PFSK-1 (cell line): ENCODE measurements at regions not wholly inside any gene's neighbourhood (a gene's known extent, or its start where the extent isn't known, plus 50 kb on each side); places are given as distances from the start of the nearest gene placed in this dataset.

Experiments
- FOXP2 ChIP-seq: optimal IDR thresholded peaks from 2 replicates; pipeline ENCODE3; 2011; ENCODE audit warnings: borderline replicate concordance, control low read depth, inconsistent platforms; ENCODE audit not compliant: insufficient read depth; ENCODE audit errors: extremely low read length, extremely low read depth
- POLR2AphosphoS5 ChIP-seq: IDR thresholded peaks from 2 replicates; pipeline ENCODE4 v1.6.1; 2012; ENCODE audit warnings: low read depth, mild to moderate bottlenecking, control low read depth, low read length, moderate library complexity
- SIN3A ChIP-seq: IDR thresholded peaks from 2 replicates; pipeline ENCODE4 v1.6.1; 2012; ENCODE audit warnings: mild to moderate bottlenecking, low read length, moderate library complexity, borderline replicate concordance; ENCODE audit not compliant: insufficient read depth
- TAF1 ChIP-seq: IDR thresholded peaks from 2 replicates; pipeline ENCODE4 v1.6.1; 2012; ENCODE audit warnings: low read length, control low read depth, borderline replicate concordance; ENCODE audit not compliant: insufficient read depth
- TF ChIP-seq, protein P1 (sequence below), 2 experiments: IDR thresholded peaks; 2 replicates each; pipeline versions ENCODE4 v1.6.1 to v1.8.0; 2011 to 2012; ENCODE audit warnings: low read depth in 2 of 2, low read length in 2 of 2, control low read depth in 1 of 2, inconsistent platforms in 1 of 2, mild to moderate bottlenecking in 1 of 2, moderate library complexity in 1 of 2; ENCODE audit not compliant: insufficient read depth in 1 of 2

DNA sequence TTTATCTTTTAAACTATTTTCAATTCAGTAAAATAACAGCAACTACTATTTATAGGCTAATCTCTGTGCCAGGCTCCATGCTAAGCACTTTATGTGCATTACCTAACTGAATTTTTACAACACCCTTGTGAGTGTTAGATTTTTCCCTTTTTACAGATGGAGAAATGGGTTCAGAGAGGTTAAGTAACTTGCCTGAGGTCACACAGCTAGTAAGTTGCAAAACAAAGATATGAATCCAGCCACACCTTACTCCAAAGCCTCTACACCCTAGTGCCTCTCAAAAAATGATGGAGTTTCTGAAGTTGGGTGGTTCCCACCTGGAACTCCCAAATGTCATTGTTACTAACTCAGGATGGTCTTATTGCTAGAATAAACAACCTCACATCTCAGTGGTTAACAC, 60.8 kb downstream of the RHOB start:
- TF ChIP-seq SIN3A, result no peak
- no peak for TF ChIP-seq TAF1
- TF ChIP-seq FOXP2, result no peak
- no peak for TF ChIP-seq POLR2AphosphoS5
- TF ChIP-seq, protein P1, sequence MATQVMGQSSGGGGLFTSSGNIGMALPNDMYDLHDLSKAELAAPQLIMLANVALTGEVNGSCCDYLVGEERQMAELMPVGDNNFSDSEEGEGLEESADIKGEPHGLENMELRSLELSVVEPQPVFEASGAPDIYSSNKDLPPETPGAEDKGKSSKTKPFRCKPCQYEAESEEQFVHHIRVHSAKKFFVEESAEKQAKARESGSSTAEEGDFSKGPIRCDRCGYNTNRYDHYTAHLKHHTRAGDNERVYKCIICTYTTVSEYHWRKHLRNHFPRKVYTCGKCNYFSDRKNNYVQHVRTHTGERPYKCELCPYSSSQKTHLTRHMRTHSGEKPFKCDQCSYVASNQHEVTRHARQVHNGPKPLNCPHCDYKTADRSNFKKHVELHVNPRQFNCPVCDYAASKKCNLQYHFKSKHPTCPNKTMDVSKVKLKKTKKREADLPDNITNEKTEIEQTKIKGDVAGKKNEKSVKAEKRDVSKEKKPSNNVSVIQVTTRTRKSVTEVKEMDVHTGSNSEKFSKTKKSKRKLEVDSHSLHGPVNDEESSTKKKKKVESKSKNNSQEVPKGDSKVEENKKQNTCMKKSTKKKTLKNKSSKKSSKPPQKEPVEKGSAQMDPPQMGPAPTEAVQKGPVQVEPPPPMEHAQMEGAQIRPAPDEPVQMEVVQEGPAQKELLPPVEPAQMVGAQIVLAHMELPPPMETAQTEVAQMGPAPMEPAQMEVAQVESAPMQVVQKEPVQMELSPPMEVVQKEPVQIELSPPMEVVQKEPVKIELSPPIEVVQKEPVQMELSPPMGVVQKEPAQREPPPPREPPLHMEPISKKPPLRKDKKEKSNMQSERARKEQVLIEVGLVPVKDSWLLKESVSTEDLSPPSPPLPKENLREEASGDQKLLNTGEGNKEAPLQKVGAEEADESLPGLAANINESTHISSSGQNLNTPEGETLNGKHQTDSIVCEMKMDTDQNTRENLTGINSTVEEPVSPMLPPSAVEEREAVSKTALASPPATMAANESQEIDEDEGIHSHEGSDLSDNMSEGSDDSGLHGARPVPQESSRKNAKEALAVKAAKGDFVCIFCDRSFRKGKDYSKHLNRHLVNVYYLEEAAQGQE (IDR thresholded peaks at IDR 0.05; ENCODE audit: insufficient read depth in 1 of 2, low read depth in 2 of 2, low read length in 2 of 2), result no peak

DNA sequence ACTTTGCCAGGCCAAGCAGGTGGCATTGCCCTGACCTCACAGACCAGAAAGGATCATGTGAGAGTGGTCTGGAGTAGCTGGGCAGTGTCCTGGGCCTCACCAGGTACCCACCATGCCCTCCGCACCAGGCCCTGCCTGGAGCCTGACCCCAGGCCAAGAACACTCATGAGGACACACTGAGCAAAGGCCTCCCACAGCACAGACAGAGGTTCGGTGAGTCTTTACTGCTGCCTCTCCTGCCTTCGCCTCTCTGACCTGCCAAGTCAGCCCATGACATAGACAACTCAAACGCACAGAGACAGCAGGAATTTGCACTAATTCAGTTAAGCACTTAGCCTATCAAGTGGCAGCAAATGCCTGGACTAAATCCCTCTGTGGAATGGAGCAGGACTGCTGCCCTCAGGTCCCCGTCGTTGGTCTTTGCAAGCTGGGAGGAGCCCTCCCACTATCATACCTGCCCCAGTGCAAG, 62.5 kb downstream of the RHOB start:
- TF ChIP-seq POLR2AphosphoS5 (no peak), FOXP2 (no peak), TAF1 (no peak), SIN3A (no peak)
- TF ChIP-seq, protein P1 (IDR thresholded peaks at IDR 0.05; ENCODE audit: insufficient read depth in 1 of 2, low read depth in 2 of 2, low read length in 2 of 2), result no peak

DNA sequence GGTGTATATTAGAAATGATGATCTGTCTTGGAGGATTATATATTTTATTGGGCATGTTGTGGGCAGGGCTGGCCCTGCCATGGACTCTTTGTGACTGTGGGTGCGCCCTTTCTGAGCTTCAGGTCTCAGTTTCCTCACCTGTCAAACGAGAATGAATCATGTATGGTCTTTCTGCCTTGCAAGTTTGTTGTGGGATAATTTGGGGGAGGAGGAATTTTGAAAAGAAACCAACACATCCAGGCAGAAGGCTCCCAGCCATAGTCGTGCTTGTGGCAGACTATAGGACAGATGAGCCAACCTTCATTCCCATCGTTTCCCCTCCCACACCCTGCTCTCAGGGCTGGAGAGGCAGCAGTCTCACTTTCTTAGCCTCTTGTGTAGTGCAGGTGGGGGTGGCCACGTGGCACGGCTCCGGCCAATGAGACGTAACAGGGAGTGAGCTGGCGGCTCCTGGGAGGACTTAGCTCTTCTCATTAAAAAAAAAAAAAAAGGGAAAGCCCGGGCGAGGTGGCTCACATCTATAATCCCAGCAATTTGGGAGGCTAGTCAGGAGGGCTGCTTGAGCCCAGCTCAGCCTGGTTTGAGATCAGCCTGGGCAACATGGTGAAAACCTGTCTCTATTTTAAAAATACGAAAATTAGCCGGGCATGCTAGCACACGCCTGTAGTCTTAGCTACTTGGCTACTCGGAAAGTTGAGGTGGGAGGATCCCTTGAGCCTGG, 63.1 kb downstream of the RHOB start:
- no peak for TF ChIP-seq SIN3A
- TF ChIP-seq, protein P1 (IDR thresholded peaks at IDR 0.05; ENCODE audit: insufficient read depth in 1 of 2, low read depth in 2 of 2, low read length in 2 of 2), result no peak
- TF ChIP-seq POLR2AphosphoS5, result no peak
- TF ChIP-seq TAF1, result no peak
- no peak for TF ChIP-seq FOXP2

DNA sequence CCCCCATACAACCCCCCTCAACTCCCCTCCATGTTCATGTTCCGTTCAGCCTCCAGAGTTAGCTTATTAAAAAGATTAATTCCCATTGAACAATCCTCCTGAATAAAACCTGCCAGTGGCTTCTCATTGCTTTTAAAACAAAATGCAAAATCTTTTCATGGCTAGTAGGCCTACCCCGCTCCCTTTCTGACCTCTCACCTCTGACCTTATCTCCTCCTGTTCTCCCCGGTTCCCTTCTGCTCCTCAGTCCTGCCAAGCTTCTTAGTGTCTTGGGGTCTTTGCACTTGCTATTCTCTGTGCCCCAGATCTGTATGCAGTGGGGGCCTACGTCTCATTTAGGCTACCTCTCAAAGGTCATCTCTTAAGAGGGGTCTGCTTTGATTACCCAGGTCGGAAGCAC, 64.3 kb downstream of the RHOB start:
- no peak for TF ChIP-seq TAF1
- no peak for TF ChIP-seq POLR2AphosphoS5
- TF ChIP-seq FOXP2, result no peak
- no peak for TF ChIP-seq SIN3A

DNA sequence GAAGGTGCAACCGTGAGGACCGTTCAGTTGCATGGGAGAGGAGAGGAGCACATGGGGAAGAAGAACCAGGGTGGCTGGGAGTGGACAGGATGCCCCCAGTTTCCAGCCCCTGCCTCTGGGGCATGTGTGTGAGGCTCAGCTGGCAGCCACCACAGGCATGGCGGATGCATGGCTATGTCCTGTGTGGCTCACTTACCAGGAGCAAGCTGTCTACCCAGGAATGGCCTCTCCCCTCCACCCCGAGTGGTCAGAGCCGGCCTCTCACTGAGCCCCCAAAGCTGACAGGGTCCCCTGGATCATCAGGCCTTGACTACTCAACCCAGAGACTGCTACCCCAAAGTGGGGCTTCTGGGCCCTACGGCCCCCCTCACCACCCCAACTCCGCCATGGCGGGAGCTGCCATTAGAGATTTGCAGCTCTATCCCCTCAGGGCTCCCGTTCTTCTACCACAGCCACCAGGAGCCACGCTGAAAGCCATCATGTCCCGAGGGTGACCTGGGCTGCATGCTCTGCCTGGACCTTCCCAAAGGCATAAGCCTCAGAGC, 65.3 kb downstream of the RHOB start:
- TF ChIP-seq TAF1 (no peak), SIN3A (no peak), FOXP2 (no peak), POLR2AphosphoS5 (no peak)
- TF ChIP-seq, protein P1 (IDR thresholded peaks at IDR 0.05; ENCODE audit: insufficient read depth in 1 of 2, low read depth in 2 of 2, low read length in 2 of 2), result no peak
